Activated CD8-positive, alpha-beta T cell treated with anti-CD3 and anti-CD28 coated beads, Interleukin-2, amount 10 ng/mL, durations not matched to agents 7 days and 5 days (primary cell): ENCODE measurements at regions not wholly inside any gene's neighbourhood (a gene's known extent, or its start where the extent isn't known, plus 50 kb on each side); places are given as distances from the start of the nearest gene placed in this dataset.

Experiments
- ATAC-seq: fragments of 150-1000 bp; cut with Tn5 transposase; one replicate; pipeline ENCODE4 v1.10.0; 2021; ENCODE audit warnings: moderate library complexity
- CTCF ChIA-PET: fragments of 350-600 bp; sonication (Branson Sonifier 250); formaldehyde crosslinking; loops from one replicate; lab custom pipeline; 2021; ENCODE audit warnings: antibody characterized with exemption; lab: Charles Lee
- POLR2A ChIA-PET: fragments of 350-600 bp; sonication (Branson Sonifier 250); formaldehyde crosslinking; loops from one replicate; lab custom pipeline; 2021; ENCODE audit warnings: antibody characterized with exemption; lab: Charles Lee
- DNase-seq: peaks from one replicate; pipeline ENCODE4 v3.0.0-alpha.2; 2020
- H3K27ac Mint-ChIP-seq: one replicate; pipeline ENCODE4 v1.8.0; 2021; ENCODE audit warnings: mild to moderate bottlenecking, mixed read lengths
- H3K27me3 Mint-ChIP-seq: one replicate; pipeline ENCODE4 v1.8.0; 2021; ENCODE audit warnings: low read depth, mixed read lengths
- H3K36me3 Mint-ChIP-seq: one replicate; pipeline ENCODE4 v1.8.0; 2021; ENCODE audit warnings: low read depth, mixed read lengths
- H3K4me1 Mint-ChIP-seq: one replicate; pipeline ENCODE4 v1.8.0; 2021; ENCODE audit warnings: low read depth, mixed read lengths
- H3K4me3 Mint-ChIP-seq: one replicate; pipeline ENCODE4 v1.8.0; 2021; ENCODE audit warnings: mild to moderate bottlenecking, mixed read lengths
- H3K9me3 Mint-ChIP-seq: one replicate; pipeline ENCODE4 v1.8.0; 2022; ENCODE audit warnings: mixed read lengths; ENCODE audit not compliant: insufficient read depth

DNA sequence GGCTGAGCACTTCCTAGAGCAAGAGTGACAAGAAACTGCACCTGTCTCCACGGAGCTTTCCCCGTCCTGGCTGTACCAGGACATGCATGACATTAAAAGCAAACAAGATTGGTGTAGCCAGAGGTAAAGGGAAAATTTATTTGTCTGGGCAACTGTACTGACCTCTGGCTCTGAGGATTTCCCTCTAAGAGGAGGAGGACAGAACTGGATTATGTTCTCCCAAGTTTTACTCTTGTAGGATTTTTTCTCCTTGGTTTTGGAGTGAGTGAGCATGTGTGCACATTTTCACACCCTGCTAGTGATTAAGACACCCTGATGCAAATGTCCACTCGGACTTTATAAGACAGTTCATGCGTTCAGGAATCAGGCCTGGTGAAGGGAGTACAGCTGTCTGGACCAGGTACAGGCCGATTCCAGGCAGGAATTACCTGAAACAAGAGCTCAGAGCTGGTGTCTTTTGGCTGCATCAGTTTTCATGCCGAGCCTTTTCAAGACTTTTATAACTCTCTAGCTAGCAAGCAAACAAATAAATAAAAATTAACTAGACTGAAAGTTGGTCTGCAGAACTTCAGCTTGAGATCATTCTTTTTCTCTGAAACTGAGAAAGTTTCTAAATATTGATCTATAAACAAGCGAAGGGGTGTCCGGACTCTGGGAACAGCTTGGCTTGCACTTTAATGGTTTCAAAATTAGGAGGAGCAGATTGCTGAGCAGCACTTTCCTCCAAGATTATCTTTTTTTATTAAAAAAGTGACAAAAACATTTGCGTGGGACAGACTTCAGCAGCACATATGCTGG lies 51.3 kb upstream of the SPRY1 start:
- POLR2A ChIA-PET = no interaction called here
- H3K4me1 Mint-ChIP-seq = peaks cover 4% of the 10 kb centered on the region
- H3K27ac Mint-ChIP-seq = no peak overlapping the region
- peaks cover 6% of the 10 kb centered on the region for H3K27me3 Mint-ChIP-seq
- no peak overlapping the region for H3K4me3 Mint-ChIP-seq
- H3K36me3 Mint-ChIP-seq = no peaks in the 10 kb centered on the region
- DNase-seq (no peak), ATAC-seq (no peak)
- CTCF ChIA-PET = interaction anchor here (1.2 to 1.3 kb wide), 2 partner anchors 242 to 316 kb away, joined by 3 to 4 read pairs; no protein-coding TSS in a partner anchor
- H3K9me3 Mint-ChIP-seq = no peaks in the 10 kb centered on the region

GRCh38 chr4:123345935-123346300 lies 50.7 kb upstream of the SPRY1 start:
- DNase-seq (no peak), ATAC-seq (no peak)
- H3K4me3 Mint-ChIP-seq = no peak overlapping the region
- peaks cover 4% of the 10 kb centered on the region for H3K4me1 Mint-ChIP-seq
- ChIA-PET POLR2A (no interaction called here), CTCF (interaction anchor here (1.2 to 1.3 kb wide), 2 partner anchors 243 to 315 kb away, joined by 3 to 4 read pairs; no protein-coding TSS in a partner anchor)
- no peak overlapping the region for H3K27ac Mint-ChIP-seq
- H3K9me3 Mint-ChIP-seq = no peaks in the 10 kb centered on the region
- peaks cover 7% of the 10 kb centered on the region for H3K27me3 Mint-ChIP-seq
- H3K36me3 Mint-ChIP-seq = no peaks in the 10 kb centered on the region

GRCh38 chr4:123346330-123346940 lies 50.2 kb upstream of the SPRY1 start:
- Mint-ChIP-seq H3K27me3 (peaks cover 6% of the 10 kb centered on the region), H3K27ac (no peak overlapping the region), H3K4me1 (peaks cover 4% of the 10 kb centered on the region), H3K4me3 (no peak overlapping the region), H3K36me3 (no peaks in the 10 kb centered on the region), H3K9me3 (no peaks in the 10 kb centered on the region)
- POLR2A ChIA-PET = no interaction called here
- DNase-seq = no peak
- CTCF ChIA-PET = interaction anchor here (1.2 kb wide), 1 partner anchor 244 kb away, joined by 3 read pairs; no protein-coding TSS in a partner anchor
- no peak for ATAC-seq
